Aorta (tissue), 5 donors: ENCODE measurements at regions not wholly inside any gene's neighbourhood (a gene's known extent, or its start where the extent isn't known, plus 50 kb on each side); places are given as distances from the start of the nearest gene placed in this dataset.

Experiments
- ATAC-seq: fragments of 200-7000 bp; cut with Tn5 transposase; one replicate; pipeline ENCODE4 v1.9.1; 2022; ENCODE audit warnings: moderate library complexity; ENCODE audit not compliant: low FRiP score
- DNase-seq, 2 donors: peaks; one replicate each; pipeline ENCODE4 v3.0.0-alpha.2; 2020
- H3K27ac ChIP-seq, 2 donors: one replicate each; pipeline ENCODE4 v1.5.1; 2013; ENCODE audit warnings: low read length in 2 of 2, mild to moderate bottlenecking in 2 of 2, moderate library complexity in 2 of 2, control low read depth in 1 of 2, inconsistent platforms in 1 of 2, low read depth in 1 of 2
- H3K27me3 ChIP-seq, 2 donors: one replicate each; pipeline ENCODE4 v1.6.1; 2013; ENCODE audit warnings: control low read depth in 1 of 2, low read length in 1 of 2, mild to moderate bottlenecking in 1 of 2, moderate library complexity in 1 of 2; ENCODE audit not compliant: insufficient read depth in 2 of 2, control insufficient read depth in 1 of 2
- H3K36me3 ChIP-seq, 2 donors: one replicate each; pipeline ENCODE4 v1.6.1; 2013; ENCODE audit warnings: control low read depth in 1 of 2, low read length in 1 of 2, mild to moderate bottlenecking in 1 of 2; ENCODE audit not compliant: insufficient read depth in 2 of 2, control insufficient read depth in 1 of 2
- H3K4me1 ChIP-seq, 2 donors: one replicate each; pipeline ENCODE4 v1.6.1; 2013; ENCODE audit warnings: low read length in 2 of 2, control low read depth in 1 of 2, mild to moderate bottlenecking in 1 of 2, moderate library complexity in 1 of 2; ENCODE audit not compliant: insufficient read depth in 2 of 2, control insufficient read depth in 1 of 2
- H3K4me3 ChIP-seq, 2 donors: one replicate each; pipeline ENCODE4 v1.5.1; 2013; ENCODE audit warnings: low read length in 2 of 2, control low read depth in 1 of 2, mild to moderate bottlenecking in 1 of 2
- H3K9me3 ChIP-seq: one replicate; pipeline ENCODE4 v1.6.1; 2013; ENCODE audit warnings: mild to moderate bottlenecking, low read length; ENCODE audit not compliant: control insufficient read depth
- WGBS, 2 donors: extraction: QIAGEN DNeasy Blood & Tissue Kit; methylation state at CpG; one replicate each; pipeline ENCODE4 v1.1.7; 2013; 5-methylcytosine and 5-hydroxymethylcytosine counted together
- intact Hi-C, 2 donors: fragments of 100-400 bp; cut with DNase I; formaldehyde crosslinking; loops; one replicate each; pipeline versions ENCODE4 v1.14.2 to v1.15.0; 2022
- donor health status: healthy with polysubstance abuse.
- donor health status: Bipolar disorder and iron deficiency.
- donor health status: DM: no; HTN: no; CAD: no.
- donor health status: DM: no; HTN: no; CAD: no.
- donor health status: DM: yes; HTN: yes; CAD: no.

GRCh38 chr6:153959276-153959675 lies 79.8 kb upstream of the OPRM1 start:
- Histone ChIP-seq H3K36me3 (no peaks in the 10 kb centered on the region), H3K4me3 (no peak overlapping the region), H3K27ac (no peak overlapping the region), H3K27me3 (no peaks in the 10 kb centered on the region), H3K4me1 (no peaks in the 10 kb centered on the region), H3K9me3 (no peaks in the 10 kb centered on the region)
- intact Hi-C loops = loop anchor here in 1 of 2 donors (10.0 kb wide), 1 partner anchor 924 kb away; no protein-coding TSS in a partner anchor
- ATAC-seq = no peak
- no peak for DNase-seq
- 97 to 100% methylated on average over 1 of the region's 1 CpG for WGBS, 2 donors

- DNase-seq = no peak
- no peak for ATAC-seq
- 92 to 100% methylated on average over 1 of the region's 1 CpG for WGBS, 2 donors
- intact Hi-C loops = loop anchor here in 1 of 2 donors (10.0 kb wide), 1 partner anchor 924 kb away; no protein-coding TSS in a partner anchor
- H3K27me3 ChIP-seq = no peaks in the 10 kb centered on the region
- no peaks in the 10 kb centered on the region for H3K9me3 ChIP-seq
- H3K4me3 ChIP-seq = no peak overlapping the region
- no peaks in the 10 kb centered on the region for H3K36me3 ChIP-seq
- no peak overlapping the region for H3K27ac ChIP-seq
- no peaks in the 10 kb centered on the region for H3K4me1 ChIP-seq
Observed at GRCh38 chr6:153958860-153959259, 80.2 kb upstream of the OPRM1 start.

- no peaks in the 10 kb centered on the region for H3K4me1 ChIP-seq
- no peak for DNase-seq
- no peak overlapping the region for H3K4me3 ChIP-seq
- WGBS, 2 donors = 83 to 87% methylated on average over 4 of the region's 4 CpGs
- no peak overlapping the region for H3K27ac ChIP-seq
- no peak for ATAC-seq
- no peaks in the 10 kb centered on the region for H3K9me3 ChIP-seq
- intact Hi-C loops = loop anchor here in 1 of 2 donors (10.0 kb wide), 1 partner anchor 923 kb away; no protein-coding TSS in a partner anchor
- no peaks in the 10 kb centered on the region for H3K27me3 ChIP-seq
- H3K36me3 ChIP-seq = no peaks in the 10 kb centered on the region
Observed at GRCh38 chr6:153957394-153957793, 81.6 kb upstream of the OPRM1 start.

GRCh38 chr6:153956808-153957207 lies 82.2 kb upstream of the OPRM1 start:
- WGBS, 2 donors = 38 to 47% methylated on average over 2 of the region's 2 CpGs
- H3K4me3 ChIP-seq = no peak overlapping the region
- H3K36me3 ChIP-seq = no peaks in the 10 kb centered on the region
- H3K9me3 ChIP-seq = no peaks in the 10 kb centered on the region
- H3K27ac ChIP-seq = no peak overlapping the region
- H3K4me1 ChIP-seq = no peaks in the 10 kb centered on the region
- ATAC-seq (no peak), DNase-seq (no peak)
- H3K27me3 ChIP-seq = no peaks in the 10 kb centered on the region
- intact Hi-C loops = loop anchor here in 1 of 2 donors (10.0 kb wide), 1 partner anchor 922 kb away; no protein-coding TSS in a partner anchor

GRCh38 chr6:153949616-153950015 lies 89.4 kb upstream of the OPRM1 start:
- no peak for ATAC-seq
- intact Hi-C loops = loop anchor here (10.0 kb wide), 1 partner anchor 915 kb away; no protein-coding TSS in a partner anchor
- Histone ChIP-seq H3K4me3 (no peak overlapping the region), H3K9me3 (no peaks in the 10 kb centered on the region), H3K4me1 (no peaks in the 10 kb centered on the region), H3K36me3 (no peaks in the 10 kb centered on the region), H3K27me3 (no peaks in the 10 kb centered on the region), H3K27ac (no peak overlapping the region)
- 59 to 72% methylated on average over 4 of the region's 4 CpGs for WGBS, 2 donors
- no peak for DNase-seq

GRCh38 chr6:153947808-153948447 lies 91.1 kb upstream of the OPRM1 start:
- H3K36me3 ChIP-seq = no peaks in the 10 kb centered on the region
- 15 to 17% methylated on average over 5 of the region's 5 CpGs for WGBS, 2 donors
- H3K9me3 ChIP-seq = no peaks in the 10 kb centered on the region
- peak overlapping the region in 1 of 2 donors; percentile 54 for H3K4me3 ChIP-seq
- ATAC-seq (peak; percentile 76), DNase-seq (no peak)
- H3K27ac ChIP-seq = no peak overlapping the region
- intact Hi-C loops = loop anchor here (2.0 to 10.0 kb wide), 2 partner anchors 717 to 913 kb away; no protein-coding TSS in a partner anchor
- no peaks in the 10 kb centered on the region for H3K4me1 ChIP-seq
- no peaks in the 10 kb centered on the region for H3K27me3 ChIP-seq

- Histone ChIP-seq H3K4me3 (no peak overlapping the region), H3K36me3 (no peaks in the 10 kb centered on the region), H3K27me3 (no peaks in the 10 kb centered on the region), H3K27ac (no peak overlapping the region), H3K4me1 (no peaks in the 10 kb centered on the region), H3K9me3 (no peaks in the 10 kb centered on the region)
- 74 to 80% methylated on average over 3 of the region's 3 CpGs for WGBS, 2 donors
- intact Hi-C loops = loop anchor here in 1 of 2 donors (5.0 to 10.0 kb wide), 2 partner anchors 712 to 909 kb away; no protein-coding TSS in a partner anchor
- DNase-seq = no peak
- no peak for ATAC-seq
Observed at GRCh38 chr6:153944201-153944600, 94.8 kb upstream of the OPRM1 start.

GRCh38 chr6:153942361-153942760 lies 96.7 kb upstream of the OPRM1 start:
- Histone ChIP-seq H3K36me3 (no peaks in the 10 kb centered on the region), H3K4me1 (no peaks in the 10 kb centered on the region), H3K27ac (no peak overlapping the region), H3K4me3 (no peak overlapping the region), H3K9me3 (no peaks in the 10 kb centered on the region), H3K27me3 (no peaks in the 10 kb centered on the region)
- intact Hi-C loops = loop anchor here in 1 of 2 donors (5.0 to 10.0 kb wide), 2 partner anchors 710 to 908 kb away; no protein-coding TSS in a partner anchor
- ATAC-seq = no peak
- WGBS, 2 donors = 86 to 95% methylated on average over 1 of the region's 1 CpG
- no peak for DNase-seq

GRCh38 chr6:153941768-153942167 lies 97.3 kb upstream of the OPRM1 start:
- H3K27ac ChIP-seq = no peak overlapping the region
- H3K4me1 ChIP-seq = no peaks in the 10 kb centered on the region
- no peak for ATAC-seq
- no peaks in the 10 kb centered on the region for H3K36me3 ChIP-seq
- intact Hi-C loops = loop anchor here in 1 of 2 donors (5.0 to 10.0 kb wide), 2 partner anchors 709 to 907 kb away; no protein-coding TSS in a partner anchor
- no peak for DNase-seq
- no peaks in the 10 kb centered on the region for H3K9me3 ChIP-seq
- H3K4me3 ChIP-seq = no peak overlapping the region
- WGBS, 2 donors = 64 to 68% methylated on average over 2 of the region's 2 CpGs
- no peaks in the 10 kb centered on the region for H3K27me3 ChIP-seq
